WI38 (cell line): ENCODE measurements at regions not wholly inside any gene's neighbourhood (a gene's known extent, or its start where the extent isn't known, plus 50 kb on each side); places are given as distances from the start of the nearest gene placed in this dataset.

Experiments
- H3K4me3 ChIP-seq: 2 replicates; pipeline ENCODE4 v1.5.1; 2011; ENCODE audit warnings: low read depth, mild to moderate bottlenecking, control low read depth, low read length
- TF ChIP-seq, protein P1 (sequence below): IDR thresholded peaks from 2 replicates; pipeline ENCODE4 v1.5.1; 2012; ENCODE audit warnings: low read depth, mild to moderate bottlenecking, control low read depth, low read length

DNA sequence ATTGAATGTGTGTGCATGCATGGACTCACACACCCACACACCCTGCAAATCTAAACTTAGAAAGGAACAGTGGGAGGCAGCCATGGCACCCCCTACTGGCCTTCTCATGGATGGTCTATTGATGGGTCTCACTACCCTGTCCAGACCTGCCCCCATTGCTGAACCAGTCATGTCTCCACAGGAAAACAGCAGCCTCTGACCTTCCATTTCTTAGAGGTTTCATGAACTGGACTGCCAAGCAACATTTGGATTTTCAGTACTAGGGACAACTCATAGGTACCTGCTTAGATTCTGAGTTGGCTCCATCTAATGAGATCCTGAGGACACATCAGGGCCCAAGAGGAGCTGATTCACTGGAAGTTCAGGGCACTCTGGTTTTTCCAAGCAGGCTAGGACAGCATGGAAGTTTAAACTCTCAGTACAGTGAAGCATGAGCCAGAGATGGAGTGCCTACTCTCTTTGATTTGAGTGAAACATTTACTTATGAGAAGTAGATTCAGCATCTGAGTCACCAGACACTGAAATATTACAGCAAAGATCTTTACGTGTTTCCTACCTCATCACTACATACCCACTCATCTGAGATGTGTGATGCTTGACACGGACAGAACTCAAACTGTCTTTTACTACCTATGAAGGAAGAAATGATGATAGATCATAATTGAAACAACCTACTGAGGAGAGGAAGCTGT is 98.9 kb upstream of the PLEKHG7 start:
- TF ChIP-seq, protein P1, sequence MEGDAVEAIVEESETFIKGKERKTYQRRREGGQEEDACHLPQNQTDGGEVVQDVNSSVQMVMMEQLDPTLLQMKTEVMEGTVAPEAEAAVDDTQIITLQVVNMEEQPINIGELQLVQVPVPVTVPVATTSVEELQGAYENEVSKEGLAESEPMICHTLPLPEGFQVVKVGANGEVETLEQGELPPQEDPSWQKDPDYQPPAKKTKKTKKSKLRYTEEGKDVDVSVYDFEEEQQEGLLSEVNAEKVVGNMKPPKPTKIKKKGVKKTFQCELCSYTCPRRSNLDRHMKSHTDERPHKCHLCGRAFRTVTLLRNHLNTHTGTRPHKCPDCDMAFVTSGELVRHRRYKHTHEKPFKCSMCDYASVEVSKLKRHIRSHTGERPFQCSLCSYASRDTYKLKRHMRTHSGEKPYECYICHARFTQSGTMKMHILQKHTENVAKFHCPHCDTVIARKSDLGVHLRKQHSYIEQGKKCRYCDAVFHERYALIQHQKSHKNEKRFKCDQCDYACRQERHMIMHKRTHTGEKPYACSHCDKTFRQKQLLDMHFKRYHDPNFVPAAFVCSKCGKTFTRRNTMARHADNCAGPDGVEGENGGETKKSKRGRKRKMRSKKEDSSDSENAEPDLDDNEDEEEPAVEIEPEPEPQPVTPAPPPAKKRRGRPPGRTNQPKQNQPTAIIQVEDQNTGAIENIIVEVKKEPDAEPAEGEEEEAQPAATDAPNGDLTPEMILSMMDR, result no peak
- no peak overlapping the region for H3K4me3 ChIP-seq

DNA sequence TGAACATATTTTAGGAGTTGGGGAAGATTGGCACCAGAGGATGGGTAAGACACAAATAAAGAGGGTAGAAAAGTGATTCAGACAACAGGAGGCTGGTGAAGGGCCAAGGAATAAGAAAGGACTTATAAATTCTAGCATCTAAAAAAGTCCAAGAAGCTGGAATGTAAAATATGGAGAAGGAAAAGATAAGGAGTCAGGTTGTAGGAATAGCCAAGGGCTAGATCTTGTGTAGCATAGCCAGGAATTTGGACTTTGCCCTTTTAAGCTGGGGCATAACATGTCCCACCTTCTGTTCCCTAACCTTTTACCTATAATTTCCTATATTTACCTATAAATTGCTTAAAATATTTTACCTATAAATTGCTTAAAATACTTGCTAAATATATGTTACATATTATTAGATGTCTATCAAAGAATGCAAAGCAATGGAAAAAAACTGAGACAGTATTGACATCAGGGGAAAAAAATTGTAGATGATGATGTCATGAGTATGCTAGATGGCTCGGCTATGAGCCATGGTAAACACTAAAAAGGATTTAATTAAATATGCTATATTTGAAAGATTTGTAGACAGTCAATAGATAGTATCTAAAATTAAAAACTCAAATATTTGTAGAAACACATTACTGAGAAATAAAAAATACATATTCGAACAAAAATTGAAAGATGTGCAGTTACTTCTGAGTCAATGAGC is 99.7 kb upstream of the PLEKHG7 start:
- H3K4me3 ChIP-seq, result no peak overlapping the region
- TF ChIP-seq, protein P1, result no peak

DNA sequence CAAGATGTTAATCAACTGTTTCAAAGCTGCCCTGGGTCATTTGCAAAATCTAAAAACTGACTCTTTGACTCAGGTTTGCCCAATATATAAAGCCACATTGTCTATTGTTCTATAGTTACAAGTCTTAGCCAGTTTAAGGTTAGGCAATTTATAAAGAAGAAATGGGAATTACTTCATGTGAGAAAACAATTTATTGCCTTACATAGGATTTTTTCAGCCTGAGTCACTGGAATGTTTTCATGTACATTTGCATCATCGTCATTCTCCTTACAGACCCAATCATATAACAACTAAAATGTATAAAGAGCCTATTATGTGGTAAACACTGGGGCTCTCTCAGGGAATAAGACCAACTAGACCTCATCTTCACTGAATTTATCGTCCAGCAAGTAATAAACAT is 100.3 kb upstream of the PLEKHG7 start:
- TF ChIP-seq, protein P1, result no peak

DNA sequence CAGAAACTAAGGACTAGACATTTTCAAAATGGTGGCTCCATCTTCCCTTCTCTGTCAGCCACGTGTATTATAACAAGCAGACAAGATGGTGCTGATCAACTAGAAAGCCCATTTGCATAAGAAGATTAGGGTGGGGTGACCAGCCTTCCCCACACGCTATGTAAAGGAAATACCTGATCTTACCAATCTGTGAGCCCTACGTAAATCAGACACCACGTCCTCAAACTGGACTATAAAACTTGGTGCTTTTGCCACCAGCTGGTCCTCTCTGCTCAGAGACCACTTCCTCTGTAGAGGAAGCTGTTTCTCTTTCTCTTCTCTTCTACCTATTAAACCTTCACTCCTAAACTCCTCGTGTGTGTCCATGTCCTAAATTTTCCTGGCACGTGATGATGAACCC is 101.1 kb upstream of the PLEKHG7 start:
- TF ChIP-seq, protein P1, result no peak
- H3K4me3 ChIP-seq, result no peak overlapping the region

More for the DNA sequence above, 100.3 kb upstream of the PLEKHG7 start:
- H3K4me3 ChIP-seq, result no peak overlapping the region

DNA sequence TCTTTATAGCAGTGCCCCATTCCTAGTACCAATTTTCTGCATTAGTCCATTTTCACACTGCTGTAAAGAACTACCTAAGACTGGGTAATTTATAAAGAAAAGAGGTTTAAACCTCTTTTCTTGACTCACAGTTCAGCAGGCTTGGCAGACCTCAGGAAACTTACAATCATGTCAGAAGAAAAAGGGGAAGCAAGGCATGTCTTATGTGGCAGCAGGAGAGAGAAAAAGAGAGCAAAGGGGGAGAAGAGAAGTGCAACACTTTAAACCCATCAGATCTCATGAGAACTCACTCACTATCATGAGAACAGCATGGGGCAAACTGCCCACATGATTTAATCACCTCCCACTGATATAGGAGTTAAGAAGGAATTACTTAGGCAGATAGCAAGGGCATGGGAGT is 101.6 kb upstream of the PLEKHG7 start:
- TF ChIP-seq, protein P1, result no peak
- no peak overlapping the region for H3K4me3 ChIP-seq

DNA sequence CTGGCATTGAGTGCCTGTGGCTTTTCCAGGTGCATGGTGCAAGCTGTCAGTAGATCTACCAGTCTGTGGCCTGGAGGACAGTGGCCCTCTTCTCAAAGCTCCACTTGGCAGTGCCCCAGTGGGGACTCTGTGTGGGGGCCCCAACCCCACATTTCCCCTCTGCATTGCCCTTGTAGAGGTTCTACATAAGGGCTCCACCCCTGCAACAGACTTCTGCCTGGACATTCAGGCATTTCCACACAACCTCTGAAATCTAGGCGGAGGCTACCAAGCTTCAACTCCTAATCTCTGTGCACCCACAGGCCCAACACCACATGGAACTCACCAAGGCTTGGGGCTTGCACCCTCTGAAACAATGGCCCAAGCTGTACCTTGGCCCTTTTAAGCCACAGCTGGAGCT is 102.7 kb upstream of the PLEKHG7 start:
- no peak overlapping the region for H3K4me3 ChIP-seq
- TF ChIP-seq, protein P1, result no peak

DNA sequence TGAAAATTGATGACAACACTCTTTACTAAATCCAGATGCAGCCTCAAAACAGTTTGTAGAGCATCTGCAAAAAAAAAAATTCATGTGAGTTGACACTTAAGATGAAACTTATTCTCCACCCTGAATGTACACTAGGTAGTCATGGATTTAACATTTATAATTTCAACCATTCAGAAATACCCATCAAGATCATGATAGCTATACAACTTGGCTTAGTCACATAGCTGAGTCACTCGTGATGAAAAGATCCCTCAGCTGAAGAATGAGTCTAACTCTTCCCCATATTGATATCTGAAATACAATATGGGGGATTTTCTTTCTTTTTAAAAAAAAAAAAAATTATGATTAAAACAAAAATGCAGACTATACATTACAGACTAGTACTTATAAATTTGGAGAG is 104.8 kb upstream of the PLEKHG7 start:
- TF ChIP-seq, protein P1, result no peak

More for the DNA sequence above, 104.8 kb upstream of the PLEKHG7 start:
- no peak overlapping the region for H3K4me3 ChIP-seq
